Breast epithelium (tissue), 4 donors: ENCODE measurements at regions not wholly inside any gene's neighbourhood (a gene's known extent, or its start where the extent isn't known, plus 50 kb on each side); places are given as distances from the start of the nearest gene placed in this dataset.

Experiments used
- DNase-seq, 2 donors: peaks; one replicate each; pipeline ENCODE4 v3.0.0-alpha.2; 2019; ENCODE audit warnings: low spot score in 2 of 2
- H3K27ac ChIP-seq, 2 donors: fragments of 200-600 bp; sonication (generic) in 1 of 2; one replicate each; pipeline ENCODE4 v1.5.1; 2016 to 2019; ENCODE audit warnings: mild to moderate bottlenecking in 1 of 2
- H3K27me3 ChIP-seq, 2 donors: fragments of 200-600 bp; sonication (generic) in 1 of 2; one replicate each; pipeline versions ENCODE4 v1.5.1 to v1.6.0; 2017 to 2019; ENCODE audit warnings: control low read depth in 1 of 2, mild to moderate bottlenecking in 1 of 2
- H3K36me3 ChIP-seq: fragments of 200-600 bp; one replicate; pipeline ENCODE4 v1.5.1; 2019
- H3K4me1 ChIP-seq, 2 donors: fragments of 200-600 bp; sonication (generic); one replicate each; pipeline ENCODE4 v1.5.1; 2016 to 2019; ENCODE audit warnings: control low read depth in 1 of 2
- H3K4me3 ChIP-seq, 3 donors: fragments of 200-600 bp; sonication (generic); 1 replicate in 2 of 3; 2 replicates in 1 of 3; pipeline ENCODE4 v1.5.1; 2016 to 2019; ENCODE audit warnings: mild to moderate bottlenecking in 3 of 3, moderate library complexity in 2 of 3
- H3K9me3 ChIP-seq, 2 donors: fragments of 200-600 bp; sonication (generic) in 1 of 2; one replicate each; pipeline ENCODE4 v1.5.1; 2016 to 2019; ENCODE audit warnings: control low read depth in 1 of 2
- POLR2A ChIP-seq: fragments of 450-650 bp; IDR thresholded peaks from one replicate; pipeline ENCODE4 v1.6.1; 2016; ENCODE audit warnings: antibody characterized with exemption, mild to moderate bottlenecking, moderate library complexity
- POLR2AphosphoS5 ChIP-seq, 3 donors: sonication (generic); formaldehyde crosslinking; IDR thresholded peaks; one replicate each; pipeline ENCODE4 v1.6.1; 2017; ENCODE audit warnings: antibody characterized with exemption in 3 of 3
- intact Hi-C: fragments of 100-400 bp; cut with DNase I; formaldehyde crosslinking; loops from one replicate; pipeline ENCODE4 v1.15.1; 2023; ENCODE audit warnings: low total_unique reads
- TF ChIP-seq, protein P1 (sequence below), 3 donors: fragments of 450-650 bp; IDR thresholded peaks; one replicate each; pipeline ENCODE4 v1.5.1; 2016 to 2017; ENCODE audit warnings: antibody characterized with exemption in 3 of 3, mild to moderate bottlenecking in 3 of 3, moderate library complexity in 3 of 3

DNA sequence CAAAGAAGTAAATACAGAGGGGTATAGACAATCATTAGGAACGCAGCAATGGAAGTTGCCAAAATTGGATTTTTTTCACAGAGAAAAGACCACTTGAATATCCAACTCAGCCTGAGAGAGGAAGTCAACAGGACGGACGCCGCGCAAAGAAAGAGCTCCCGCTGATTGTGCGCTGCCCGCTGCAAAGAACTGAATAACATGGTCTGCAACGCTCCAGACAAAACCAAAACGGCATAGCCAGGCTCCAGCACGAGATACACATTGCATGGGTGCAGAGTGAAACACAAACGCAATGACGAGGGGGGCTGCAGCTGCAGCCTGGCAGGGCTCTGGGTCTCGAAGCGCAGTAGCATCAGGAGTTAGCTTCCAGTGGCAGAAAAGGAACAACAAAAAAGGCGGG is 113.9 kb upstream of the MGMT start:
- DNase-seq = no peak
- Histone ChIP-seq H3K9me3 (peaks cover 0 to 11% of the 10 kb centered on the region in 2 donors), H3K4me3 (no peak overlapping the region), H3K4me1 (no peaks in the 10 kb centered on the region), H3K36me3 (no peaks in the 10 kb centered on the region), H3K27me3 (no peaks in the 10 kb centered on the region), H3K27ac (no peak overlapping the region)
- intact Hi-C loops = no loop called here
- TF ChIP-seq POLR2A (no peak), POLR2AphosphoS5 (IDR thresholded peaks at IDR 0.05) (no peak)
- TF ChIP-seq, protein P1, sequence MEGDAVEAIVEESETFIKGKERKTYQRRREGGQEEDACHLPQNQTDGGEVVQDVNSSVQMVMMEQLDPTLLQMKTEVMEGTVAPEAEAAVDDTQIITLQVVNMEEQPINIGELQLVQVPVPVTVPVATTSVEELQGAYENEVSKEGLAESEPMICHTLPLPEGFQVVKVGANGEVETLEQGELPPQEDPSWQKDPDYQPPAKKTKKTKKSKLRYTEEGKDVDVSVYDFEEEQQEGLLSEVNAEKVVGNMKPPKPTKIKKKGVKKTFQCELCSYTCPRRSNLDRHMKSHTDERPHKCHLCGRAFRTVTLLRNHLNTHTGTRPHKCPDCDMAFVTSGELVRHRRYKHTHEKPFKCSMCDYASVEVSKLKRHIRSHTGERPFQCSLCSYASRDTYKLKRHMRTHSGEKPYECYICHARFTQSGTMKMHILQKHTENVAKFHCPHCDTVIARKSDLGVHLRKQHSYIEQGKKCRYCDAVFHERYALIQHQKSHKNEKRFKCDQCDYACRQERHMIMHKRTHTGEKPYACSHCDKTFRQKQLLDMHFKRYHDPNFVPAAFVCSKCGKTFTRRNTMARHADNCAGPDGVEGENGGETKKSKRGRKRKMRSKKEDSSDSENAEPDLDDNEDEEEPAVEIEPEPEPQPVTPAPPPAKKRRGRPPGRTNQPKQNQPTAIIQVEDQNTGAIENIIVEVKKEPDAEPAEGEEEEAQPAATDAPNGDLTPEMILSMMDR (IDR thresholded peaks at IDR 0.05) = no peak

DNA sequence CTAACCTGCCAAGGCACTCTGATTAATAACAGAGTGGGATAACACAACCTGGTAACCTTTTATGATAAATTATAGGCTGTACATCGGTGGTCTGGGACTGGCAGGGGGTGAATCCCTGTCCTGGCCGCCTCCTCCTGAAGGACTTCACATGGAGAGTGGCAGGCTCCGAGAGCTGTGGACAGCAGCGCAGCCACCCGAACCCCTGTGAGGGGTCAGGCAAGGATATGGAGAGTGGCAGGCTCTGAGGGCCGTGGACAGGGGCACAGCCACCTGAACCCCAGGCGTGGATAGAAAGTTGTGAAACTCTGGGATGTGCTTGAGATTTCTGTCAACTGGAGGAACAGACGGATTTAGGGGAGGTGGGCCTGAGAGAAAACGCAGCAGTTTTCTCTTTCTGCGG is 107.0 kb upstream of the MGMT start:
- Histone ChIP-seq H3K9me3 (peaks cover 0 to 11% of the 10 kb centered on the region in 2 donors), H3K27ac (no peak overlapping the region), H3K4me3 (no peak overlapping the region), H3K27me3 (no peaks in the 10 kb centered on the region), H3K4me1 (no peaks in the 10 kb centered on the region), H3K36me3 (no peaks in the 10 kb centered on the region)
- TF ChIP-seq, protein P1 (IDR thresholded peaks at IDR 0.05) = no peak
- no peak for TF ChIP-seq POLR2A
- no peak for TF ChIP-seq POLR2AphosphoS5 (IDR thresholded peaks at IDR 0.05)
- DNase-seq = no peak
- intact Hi-C loops = no loop called here

DNA sequence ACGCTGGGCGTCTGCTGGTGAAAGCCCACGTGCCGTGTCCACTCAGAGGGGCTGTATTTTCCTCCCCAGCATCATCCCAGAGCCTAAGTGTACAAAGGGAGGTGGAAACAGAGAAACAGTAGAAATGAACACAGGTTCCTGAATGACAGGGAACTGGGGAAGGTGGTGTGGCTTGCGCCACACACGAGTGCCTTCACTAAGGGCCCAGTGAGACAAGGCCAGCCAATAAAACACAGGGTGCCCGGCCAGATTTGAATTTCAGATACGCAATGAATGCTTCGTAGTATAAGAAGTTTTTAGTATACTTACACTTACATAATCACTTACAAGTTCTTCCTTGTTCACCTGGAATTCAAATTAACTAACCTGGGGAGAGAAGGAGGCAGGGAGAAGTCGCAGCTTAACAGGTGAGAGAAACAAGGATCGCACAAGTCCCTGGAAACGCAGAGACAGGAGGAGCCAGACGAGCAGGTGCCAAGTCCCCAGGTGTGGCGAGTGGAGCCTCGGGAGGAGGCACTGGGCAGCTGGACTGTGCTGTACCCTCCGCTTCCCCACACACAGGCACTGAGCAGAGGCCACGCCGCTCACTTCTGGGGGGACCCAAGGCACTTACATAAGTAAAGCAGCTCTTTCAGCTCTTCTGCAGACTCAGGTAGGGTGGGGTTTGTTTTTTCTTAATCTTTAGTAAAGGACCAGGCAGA is 105.2 kb upstream of the MGMT start:
- no peaks in the 10 kb centered on the region for H3K27me3 ChIP-seq
- no peaks in the 10 kb centered on the region for H3K4me1 ChIP-seq
- intact Hi-C loops = no loop called here
- H3K27ac ChIP-seq = no peak overlapping the region
- no peak overlapping the region for H3K4me3 ChIP-seq
- no peak for DNase-seq
- H3K9me3 ChIP-seq = no peaks in the 10 kb centered on the region
- TF ChIP-seq POLR2A (no peak), POLR2AphosphoS5 (IDR thresholded peaks at IDR 0.05) (no peak)
- TF ChIP-seq, protein P1 (IDR thresholded peaks at IDR 0.05) = no peak
- H3K36me3 ChIP-seq = no peaks in the 10 kb centered on the region

DNA sequence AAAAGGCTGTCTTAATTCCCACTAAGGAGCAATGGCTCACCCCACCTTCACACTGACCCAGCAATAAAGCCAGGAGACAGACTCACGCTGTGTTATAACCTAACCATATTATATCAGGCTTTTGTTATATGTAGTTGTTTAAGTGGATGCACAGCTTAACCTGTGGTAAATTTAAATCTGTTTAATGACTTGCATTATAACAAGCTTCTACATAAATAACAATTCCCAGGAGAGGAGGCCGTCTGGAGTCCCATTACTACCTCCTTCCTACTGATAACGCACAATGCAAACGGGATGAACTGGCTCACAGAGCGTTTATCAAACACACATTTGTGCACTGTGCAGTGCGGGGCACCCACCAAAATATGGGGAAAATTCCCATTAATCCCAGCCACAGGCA is 102.1 kb upstream of the MGMT start:
- Histone ChIP-seq H3K4me3 (no peak overlapping the region), H3K27me3 (no peaks in the 10 kb centered on the region), H3K36me3 (no peaks in the 10 kb centered on the region), H3K27ac (no peak overlapping the region), H3K4me1 (no peaks in the 10 kb centered on the region), H3K9me3 (no peaks in the 10 kb centered on the region)
- intact Hi-C loops = no loop called here
- TF ChIP-seq POLR2A (no peak), POLR2AphosphoS5 (IDR thresholded peaks at IDR 0.05) (no peak)
- TF ChIP-seq, protein P1 (IDR thresholded peaks at IDR 0.05) = no peak
- DNase-seq = no peak

DNA sequence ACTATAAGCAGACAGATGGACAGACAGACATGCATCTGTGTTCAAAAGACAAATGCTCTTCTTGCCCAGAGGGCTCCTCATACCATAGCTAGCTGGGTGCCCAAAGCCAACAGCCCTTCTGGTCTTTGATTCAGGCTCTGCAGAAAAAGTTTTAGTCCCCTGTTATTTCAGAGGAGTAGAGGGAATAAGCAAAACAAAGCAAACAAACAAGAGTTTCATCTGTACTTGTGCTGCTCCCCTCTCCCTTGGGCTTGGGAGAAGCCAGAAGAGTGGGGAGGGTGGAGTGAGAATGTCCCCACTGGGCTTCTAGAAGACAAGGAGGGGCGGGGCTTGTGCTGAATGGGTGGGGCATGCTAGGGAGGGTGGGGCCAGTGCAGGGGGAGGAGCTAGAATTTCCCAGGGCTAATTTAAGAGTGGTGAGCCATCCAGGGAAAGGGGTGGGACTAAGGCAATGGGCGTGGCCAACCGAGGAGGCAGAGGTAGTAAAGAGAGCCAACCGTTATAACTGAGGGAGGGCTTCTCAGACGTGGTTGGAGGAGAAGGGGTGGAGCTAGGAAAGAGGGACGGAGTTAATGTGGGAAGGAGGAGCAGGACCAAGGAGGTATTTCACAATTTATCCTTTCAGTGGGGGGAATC is 101.2 kb upstream of the MGMT start:
- H3K9me3 ChIP-seq = no peaks in the 10 kb centered on the region
- H3K36me3 ChIP-seq = no peaks in the 10 kb centered on the region
- no peaks in the 10 kb centered on the region for H3K4me1 ChIP-seq
- TF ChIP-seq, protein P1 (IDR thresholded peaks at IDR 0.05) = no peak
- TF ChIP-seq POLR2A = no peak
- TF ChIP-seq POLR2AphosphoS5 (IDR thresholded peaks at IDR 0.05) = no peak
- H3K27ac ChIP-seq = no peak overlapping the region
- H3K4me3 ChIP-seq = no peak overlapping the region
- intact Hi-C loops = no loop called here
- H3K27me3 ChIP-seq = no peaks in the 10 kb centered on the region
- DNase-seq = no peak
